Body of pancreas (tissue), 4 donors: ENCODE measurements at regions not wholly inside any gene's neighbourhood (a gene's known extent, or its start where the extent isn't known, plus 50 kb on each side); places are given as distances from the start of the nearest gene placed in this dataset.
"Not testable (repeated sequence)": the region's sequence is repeated elsewhere in the genome, so short reads cannot be mapped to it uniquely, and the experiment has no call there.

Experiments used
- ATAC-seq: fragments of 150-250 bp; one replicate; pipeline ENCODE4 v1.9.1; 2016
- DNase-seq, 4 donors: peaks; one replicate each; pipeline ENCODE4 v3.0.0-alpha.2; 2019
- H3K27ac ChIP-seq, 4 donors: fragments of 200-600 bp; sonication (generic); 1 replicate in 3 of 4; 2 replicates in 1 of 4; pipeline versions ENCODE4 v1.5.1 to v1.6.1; 2016 to 2019; ENCODE audit warnings: mild to moderate bottlenecking in 1 of 4, mixed read lengths in 1 of 4, moderate library complexity in 1 of 4
- H3K27me3 ChIP-seq, 2 donors: fragments of 200-600 bp; sonication (generic); one replicate each; pipeline ENCODE4 v1.6.0; 2016; ENCODE audit warnings: mild to moderate bottlenecking in 1 of 2
- H3K36me3 ChIP-seq, 2 donors: fragments of 200-600 bp; sonication (generic); replicated peaks in 1 of 2; 2 replicates each; pipeline ENCODE4 v1.5.1; 2016; ENCODE audit warnings: low read depth in 2 of 2; ENCODE audit not compliant: insufficient read depth in 1 of 2
- H3K4me1 ChIP-seq: fragments of 200-600 bp; sonication (generic); one replicate; pipeline ENCODE4 v1.6.0; 2016
- H3K4me3 ChIP-seq, 2 donors: fragments of 200-600 bp; sonication (generic); 1 replicate in 1 of 2; 2 replicates in 1 of 2; pipeline ENCODE4 v1.5.1; 2016 to 2019
- H3K9me3 ChIP-seq, 3 donors: fragments of 200-600 bp; sonication (generic); 1 replicate in 2 of 3; 2 replicates in 1 of 3; pipeline ENCODE4 v1.5.1; 2016
- CTCF ChIP-seq, 7 experiments: fragments of 450-650 bp in 4 of 7; fragments of 200-600 bp in 3 of 7; sonication (generic) in 3 of 7; IDR thresholded peaks; one replicate each; pipeline ENCODE4 v1.5.1; 2016 to 2019; ENCODE audit warnings: antibody characterized with exemption in 7 of 7
- POLR2A ChIP-seq, 3 donors: fragments of 450-650 bp; IDR thresholded peaks; one replicate each; pipeline ENCODE4 v1.6.1; 2016; ENCODE audit warnings: antibody characterized with exemption in 3 of 3, mild to moderate bottlenecking in 2 of 3
- WGBS, 2 donors: methylation state at CpG; one replicate each; pipeline ENCODE4 v1.1.5; 2017; 5-methylcytosine and 5-hydroxymethylcytosine counted together
- intact Hi-C: fragments of 100-400 bp; cut with DNase I; formaldehyde crosslinking; loops from one replicate; pipeline ENCODE4 v1.15.1; 2023

GRCh38 chr10:29363930-29364329, 75.1 kb downstream of the LYZL1 start:
- H3K27me3 ChIP-seq, H3K27ac ChIP-seq, DNase-seq, intact Hi-C loops, H3K36me3 ChIP-seq, ATAC-seq, H3K4me1 ChIP-seq, H3K4me3 ChIP-seq, H3K9me3 ChIP-seq: not testable (repeated sequence)
- 86 to 91% methylated on average over 9 of the region's 9 CpGs for WGBS, 2 donors

- intact Hi-C loops, H3K9me3 ChIP-seq, H3K4me3 ChIP-seq, H3K4me1 ChIP-seq, H3K27ac ChIP-seq, H3K36me3 ChIP-seq, ATAC-seq, H3K27me3 ChIP-seq, DNase-seq: not testable (repeated sequence)
- 92 to 93% methylated on average over 5 to 27 of the region's 27 CpGs for WGBS, 2 donors
These were observed 77.3 kb downstream of the LYZL1 start for GRCh38 chr10:29366206-29366605.

GRCh38 chr10:29369419-29369818, 80.5 kb downstream of the LYZL1 start:
- intact Hi-C loops = no loop called here
- Histone ChIP-seq H3K36me3 (no peaks in the 10 kb centered on the region), H3K9me3 (no peaks in the 10 kb centered on the region), H3K4me3 (no peak overlapping the region), H3K4me1 (no peaks in the 10 kb centered on the region), H3K27me3 (no peaks in the 10 kb centered on the region), H3K27ac (no peak overlapping the region)
- 51 to 62% methylated on average over 5 of the region's 5 CpGs for WGBS, 2 donors
- DNase-seq = no peak
- no peak for ATAC-seq
- no peak for TF ChIP-seq POLR2A (IDR thresholded peaks at IDR 0.05)

GRCh38 chr10:29370097-29371092, 81.5 kb downstream of the LYZL1 start:
- 52 to 57% methylated on average over 17 of the region's 17 CpGs for WGBS, 2 donors
- H3K9me3 ChIP-seq = no peaks in the 10 kb centered on the region
- H3K4me3 ChIP-seq = no peak overlapping the region
- peaks cover 3% of the 10 kb centered on the region for H3K4me1 ChIP-seq
- H3K27me3 ChIP-seq = no peaks in the 10 kb centered on the region
- no peak for ATAC-seq
- no peak overlapping the region for H3K27ac ChIP-seq
- no peak for DNase-seq
- TF ChIP-seq CTCF (IDR thresholded peaks at IDR 0.05) = no peak
- no peak for TF ChIP-seq POLR2A (IDR thresholded peaks at IDR 0.05)
- intact Hi-C loops = loop anchor here (10.0 kb wide), 1 partner anchor 124 kb away; no protein-coding TSS in a partner anchor
- H3K36me3 ChIP-seq = no peaks in the 10 kb centered on the region

- no peak for ATAC-seq
- Histone ChIP-seq H3K4me3 (no peak overlapping the region), H3K9me3 (no peaks in the 10 kb centered on the region), H3K27me3 (no peaks in the 10 kb centered on the region), H3K27ac (no peak overlapping the region), H3K36me3 (no peaks in the 10 kb centered on the region), H3K4me1 (peaks cover 3% of the 10 kb centered on the region)
- WGBS, 2 donors = 72 to 76% methylated on average over 5 of the region's 5 CpGs
- intact Hi-C loops = loop anchor here (10.0 kb wide), 1 partner anchor 122 kb away; no protein-coding TSS in a partner anchor
- no peak for DNase-seq
- TF ChIP-seq CTCF (IDR thresholded peaks at IDR 0.05) (no peak), POLR2A (IDR thresholded peaks at IDR 0.05) (no peak)
These were observed 84.0 kb downstream of the LYZL1 start for GRCh38 chr10:29372920-29373319.

- WGBS, 2 donors = 77 to 81% methylated on average over 7 of the region's 7 CpGs
- Histone ChIP-seq H3K27ac (no peak overlapping the region), H3K36me3 (no peaks in the 10 kb centered on the region), H3K27me3 (no peaks in the 10 kb centered on the region), H3K9me3 (no peaks in the 10 kb centered on the region), H3K4me1 (peaks cover 3% of the 10 kb centered on the region), H3K4me3 (no peak overlapping the region)
- TF ChIP-seq POLR2A (IDR thresholded peaks at IDR 0.05) (no peak), CTCF (IDR thresholded peaks at IDR 0.05) (no peak)
- DNase-seq (no peak), ATAC-seq (no peak)
- intact Hi-C loops = loop anchor here (10.0 kb wide), 1 partner anchor 121 kb away; no protein-coding TSS in a partner anchor
These were observed 85.3 kb downstream of the LYZL1 start for GRCh38 chr10:29374162-29374561.
